Activated T-helper 2 cell treated with anti-CD3 and anti-CD28 coated beads, Interferon-gamma antibody, Interleukin-2, Interleukin-4, amounts not matched to agents 10 μg/mL and 5 μg/mL and 100 μg/mL, durations not matched to agents 14 hours and 24 hours and 36 hours (primary cell): ENCODE measurements at regions not wholly inside any gene's neighbourhood (a gene's known extent, or its start where the extent isn't known, plus 50 kb on each side); places are given as distances from the start of the nearest gene placed in this dataset.

Experiments used
- DNase-seq: peaks from one replicate; pipeline ENCODE4 v3.0.0; 2021; ENCODE audit warnings: low spot score
- H3K27ac Mint-ChIP-seq: one replicate; pipeline ENCODE4 v1.8.0; 2021; ENCODE audit warnings: mixed read lengths
- H3K27me3 Mint-ChIP-seq: one replicate; pipeline ENCODE4 v1.8.0; 2021; ENCODE audit warnings: low read depth, mixed read lengths
- H3K36me3 Mint-ChIP-seq: one replicate; pipeline ENCODE4 v1.8.0; 2021; ENCODE audit warnings: low read depth, mixed read lengths
- H3K4me1 Mint-ChIP-seq: one replicate; pipeline ENCODE4 v1.8.0; 2021; ENCODE audit warnings: low read depth, mixed read lengths
- H3K4me3 Mint-ChIP-seq: one replicate; pipeline ENCODE4 v1.8.0; 2021; ENCODE audit warnings: low read depth, mild to moderate bottlenecking, moderate library complexity, mixed read lengths
- H3K9me3 Mint-ChIP-seq: one replicate; pipeline ENCODE4 v1.8.0; 2021; ENCODE audit warnings: mixed read lengths
- intact Hi-C: fragments of 100-400 bp; cut with micrococcal nuclease; formaldehyde crosslinking; loops from one replicate; pipeline ENCODE4 v1.15.1; 2023

DNA sequence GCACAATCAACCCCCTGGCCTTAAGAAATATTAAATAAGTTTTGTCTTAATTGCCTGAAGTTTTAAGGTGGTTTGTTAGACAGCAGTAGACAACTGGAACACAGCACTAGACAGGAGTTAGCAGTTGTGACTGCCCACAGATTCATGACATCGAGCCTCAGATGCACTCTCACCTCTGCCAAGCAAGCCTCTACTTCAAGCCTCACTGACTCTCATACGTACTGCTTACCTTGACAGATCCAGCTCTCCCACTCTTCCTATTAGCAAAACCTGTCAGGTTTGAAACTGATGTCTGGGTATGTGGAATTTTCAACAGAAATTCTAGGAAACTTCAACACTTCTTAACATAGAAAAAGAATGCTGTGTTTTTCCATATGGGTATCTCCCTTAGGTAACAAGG is 382.9 kb upstream of the DPH6 start:
- intact Hi-C loops: no loop called here
- Mint-ChIP-seq H3K4me1 (no peaks in the 10 kb centered on the region), H3K9me3 (no peaks in the 10 kb centered on the region), H3K27ac (no peak overlapping the region), H3K27me3 (no peaks in the 10 kb centered on the region), H3K4me3 (no peak overlapping the region), H3K36me3 (no peaks in the 10 kb centered on the region)
- no peak for DNase-seq

DNA sequence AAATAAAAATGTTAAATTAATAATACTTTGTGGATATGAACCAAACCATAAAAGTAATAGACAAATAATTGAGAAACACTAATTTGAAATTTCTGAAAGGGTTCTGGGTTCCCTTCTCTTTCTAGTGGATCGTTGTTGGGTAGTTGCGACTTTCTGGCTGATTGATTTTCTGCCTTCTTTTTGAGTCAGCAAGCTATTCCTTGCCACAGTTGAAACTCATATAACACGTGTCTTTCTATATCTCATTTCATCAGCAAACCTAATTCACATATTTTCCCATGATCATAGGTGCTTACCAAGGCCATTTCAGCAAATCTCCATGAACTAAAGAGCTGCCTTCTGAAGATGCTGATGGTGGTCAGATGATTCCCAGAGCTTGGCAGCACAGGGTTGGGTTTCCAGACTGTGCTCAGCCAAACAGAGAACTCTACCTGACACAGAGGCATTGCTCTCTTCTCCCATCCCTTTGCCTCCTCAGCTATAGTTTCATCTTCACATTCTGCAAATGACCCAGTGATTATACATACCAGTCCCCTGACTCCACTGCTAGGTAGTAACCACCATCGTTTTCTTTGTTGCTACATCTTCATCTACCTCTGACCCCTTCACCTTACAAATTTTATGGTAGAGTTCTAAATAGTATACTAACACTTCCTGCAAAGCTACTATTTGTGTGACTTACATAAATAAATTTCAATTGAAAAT is 383.9 kb upstream of the DPH6 start:
- Mint-ChIP-seq H3K4me1 (no peaks in the 10 kb centered on the region), H3K27me3 (no peaks in the 10 kb centered on the region), H3K9me3 (no peaks in the 10 kb centered on the region), H3K4me3 (no peak overlapping the region), H3K27ac (no peak overlapping the region), H3K36me3 (no peaks in the 10 kb centered on the region)
- no peak for DNase-seq
- intact Hi-C loops: no loop called here

DNA sequence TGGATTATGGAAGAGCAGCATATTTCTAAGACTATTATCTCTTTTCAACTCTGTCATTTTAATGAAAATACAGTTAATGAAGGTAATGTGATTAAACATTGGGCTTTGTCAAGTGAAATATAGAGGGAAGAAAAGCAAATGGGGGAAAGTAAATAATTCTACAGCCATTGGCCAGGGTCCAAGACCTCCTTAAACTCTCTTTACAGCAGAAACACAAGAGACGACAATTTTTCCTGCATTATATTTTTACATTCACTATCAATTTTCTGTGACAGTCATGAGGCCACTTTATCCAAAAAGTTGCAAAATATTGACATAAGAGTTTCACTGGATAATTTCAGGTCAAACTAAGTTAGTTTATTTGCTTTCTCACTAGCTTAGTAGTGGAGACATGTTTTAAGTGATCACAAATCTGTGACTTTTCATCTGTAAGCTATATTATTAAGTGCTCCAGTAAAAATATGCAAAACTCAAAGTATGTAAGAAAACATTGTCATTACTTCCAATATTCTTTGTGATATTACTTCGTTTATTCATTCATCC is 385.9 kb upstream of the DPH6 start:
- Mint-ChIP-seq H3K4me1 (no peaks in the 10 kb centered on the region), H3K9me3 (no peaks in the 10 kb centered on the region), H3K27ac (no peak overlapping the region), H3K27me3 (no peaks in the 10 kb centered on the region), H3K36me3 (no peaks in the 10 kb centered on the region), H3K4me3 (no peak overlapping the region)
- intact Hi-C loops: no loop called here
- DNase-seq: no peak

DNA sequence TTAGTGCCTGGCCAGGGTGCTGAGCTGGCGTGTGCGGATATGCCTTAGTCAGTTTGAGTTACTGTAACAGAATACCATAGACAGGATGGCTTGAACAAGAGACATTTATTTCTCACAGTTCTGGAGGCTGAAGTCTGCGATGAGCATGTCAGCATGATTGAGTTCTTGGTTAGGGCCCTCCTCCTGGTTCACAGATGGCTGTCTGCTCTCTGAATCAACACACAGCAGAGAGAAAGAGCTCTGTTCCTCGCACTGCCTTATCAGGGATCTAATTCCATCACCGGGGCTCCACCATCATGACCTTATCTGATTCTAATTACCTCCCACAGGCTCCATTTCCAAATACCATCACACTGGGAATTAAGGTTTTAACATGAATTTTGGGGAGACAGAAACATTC is 386.6 kb upstream of the DPH6 start:
- intact Hi-C loops: no loop called here
- no peak overlapping the region for H3K27ac Mint-ChIP-seq
- no peak overlapping the region for H3K4me3 Mint-ChIP-seq
- H3K9me3 Mint-ChIP-seq: no peaks in the 10 kb centered on the region
- no peaks in the 10 kb centered on the region for H3K27me3 Mint-ChIP-seq
- no peaks in the 10 kb centered on the region for H3K4me1 Mint-ChIP-seq
- no peak for DNase-seq
- no peaks in the 10 kb centered on the region for H3K36me3 Mint-ChIP-seq

DNA sequence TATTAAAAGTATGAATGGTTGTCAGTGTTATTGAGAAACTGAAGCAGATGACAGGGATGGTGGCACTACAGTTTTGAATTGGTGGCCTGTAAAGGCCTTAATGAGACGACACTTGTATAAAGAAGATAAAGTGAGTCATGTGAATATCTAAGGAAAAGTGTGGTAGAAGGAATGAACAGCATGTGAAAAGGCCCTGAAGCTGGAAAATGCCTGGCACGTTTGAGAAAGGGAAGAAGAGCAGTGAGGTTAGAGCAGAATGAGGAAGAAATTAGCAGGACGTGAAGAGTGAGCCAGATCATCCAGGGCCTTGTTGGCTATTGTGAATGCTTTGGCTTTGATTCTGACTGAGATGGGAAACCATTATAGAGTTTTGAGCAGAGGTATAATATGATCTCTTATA is 387.6 kb upstream of the DPH6 start:
- no peaks in the 10 kb centered on the region for H3K27me3 Mint-ChIP-seq
- H3K36me3 Mint-ChIP-seq: no peaks in the 10 kb centered on the region
- no peak overlapping the region for H3K4me3 Mint-ChIP-seq
- intact Hi-C loops: no loop called here
- no peaks in the 10 kb centered on the region for H3K4me1 Mint-ChIP-seq
- DNase-seq: no peak
- H3K27ac Mint-ChIP-seq: no peak overlapping the region
- peaks cover 3% of the 10 kb centered on the region for H3K9me3 Mint-ChIP-seq

DNA sequence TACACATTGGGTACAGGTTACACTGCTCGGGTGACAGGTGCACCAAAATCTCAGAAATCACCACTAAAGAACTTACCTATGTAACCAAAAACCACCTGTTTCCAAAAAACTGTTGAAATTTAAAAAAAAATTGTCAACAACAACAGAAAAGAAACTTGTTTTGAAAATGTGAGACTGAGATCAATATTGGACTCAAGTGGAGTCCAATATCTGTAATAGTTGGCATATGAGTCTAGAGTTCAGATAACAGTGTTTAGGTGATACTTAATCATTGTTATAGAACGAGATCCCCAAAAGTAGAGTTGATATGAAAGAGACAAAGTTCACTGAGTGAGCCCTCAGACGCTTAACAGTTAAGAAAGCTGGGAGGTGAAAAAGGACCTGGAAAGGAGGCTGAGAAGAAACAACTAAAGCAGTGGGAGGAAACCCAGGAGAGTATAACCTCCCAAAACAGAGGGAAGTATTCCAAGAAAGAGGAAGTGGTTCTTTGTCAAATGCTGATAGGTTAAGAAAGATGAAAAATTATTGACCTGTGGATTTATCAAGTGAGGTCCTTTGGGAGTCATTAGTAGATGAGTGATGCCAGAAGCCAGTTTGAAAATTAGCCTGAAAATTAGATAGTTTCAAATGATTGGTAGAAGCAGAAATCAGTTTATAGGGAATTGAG is 388.6 kb upstream of the DPH6 start:
- no peak for DNase-seq
- intact Hi-C loops: no loop called here
- no peaks in the 10 kb centered on the region for H3K36me3 Mint-ChIP-seq
- no peaks in the 10 kb centered on the region for H3K4me1 Mint-ChIP-seq
- no peak overlapping the region for H3K4me3 Mint-ChIP-seq
- peaks cover 3% of the 10 kb centered on the region for H3K9me3 Mint-ChIP-seq
- H3K27me3 Mint-ChIP-seq: no peaks in the 10 kb centered on the region
- no peak overlapping the region for H3K27ac Mint-ChIP-seq

DNA sequence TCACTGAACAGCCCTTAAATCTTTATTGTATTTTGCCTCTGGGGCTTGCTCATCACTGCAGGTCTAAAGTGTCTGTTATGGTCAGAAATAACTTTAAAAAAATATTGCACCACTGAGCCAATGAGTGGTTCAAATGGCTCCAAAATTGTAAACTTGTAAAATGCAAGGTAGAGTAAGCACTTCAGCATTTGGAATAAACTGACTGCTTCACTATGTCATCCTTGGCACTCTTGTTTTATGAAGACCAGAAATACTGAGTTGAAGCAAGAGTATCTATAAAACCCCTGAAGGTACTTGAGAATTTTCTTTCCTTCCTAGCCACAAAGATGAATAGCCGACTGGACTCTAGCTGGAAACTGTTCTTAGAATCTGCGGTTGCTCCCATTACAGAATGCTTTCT is 390.3 kb upstream of the DPH6 start:
- H3K4me3 Mint-ChIP-seq: no peak overlapping the region
- intact Hi-C loops: no loop called here
- H3K9me3 Mint-ChIP-seq: peaks cover 3% of the 10 kb centered on the region
- H3K4me1 Mint-ChIP-seq: no peaks in the 10 kb centered on the region
- H3K36me3 Mint-ChIP-seq: no peaks in the 10 kb centered on the region
- no peak for DNase-seq
- no peak overlapping the region for H3K27ac Mint-ChIP-seq
- no peaks in the 10 kb centered on the region for H3K27me3 Mint-ChIP-seq

DNA sequence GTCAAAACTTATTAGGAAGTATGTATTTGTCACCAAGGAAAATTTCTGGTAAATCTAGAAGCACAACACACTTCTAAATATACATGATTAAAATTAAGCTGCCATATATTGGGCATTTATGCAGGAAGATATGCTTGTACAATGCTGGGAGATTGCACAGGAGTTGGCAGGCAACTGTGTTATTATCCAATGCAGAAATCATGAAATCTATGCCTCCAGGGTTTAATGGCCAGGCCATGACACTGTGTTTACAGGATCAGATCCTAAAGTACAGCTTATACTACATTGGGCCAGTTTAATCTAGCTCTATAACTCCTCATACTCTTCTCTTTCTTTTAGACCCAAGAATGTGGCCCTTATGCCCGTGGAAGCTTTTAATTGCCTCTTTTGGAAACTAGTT is 391.4 kb upstream of the DPH6 start:
- Mint-ChIP-seq H3K9me3 (peaks cover 3% of the 10 kb centered on the region), H3K4me1 (no peaks in the 10 kb centered on the region), H3K27ac (no peak overlapping the region), H3K36me3 (no peaks in the 10 kb centered on the region), H3K27me3 (no peaks in the 10 kb centered on the region), H3K4me3 (no peak overlapping the region)
- intact Hi-C loops: no loop called here
- no peak for DNase-seq

DNA sequence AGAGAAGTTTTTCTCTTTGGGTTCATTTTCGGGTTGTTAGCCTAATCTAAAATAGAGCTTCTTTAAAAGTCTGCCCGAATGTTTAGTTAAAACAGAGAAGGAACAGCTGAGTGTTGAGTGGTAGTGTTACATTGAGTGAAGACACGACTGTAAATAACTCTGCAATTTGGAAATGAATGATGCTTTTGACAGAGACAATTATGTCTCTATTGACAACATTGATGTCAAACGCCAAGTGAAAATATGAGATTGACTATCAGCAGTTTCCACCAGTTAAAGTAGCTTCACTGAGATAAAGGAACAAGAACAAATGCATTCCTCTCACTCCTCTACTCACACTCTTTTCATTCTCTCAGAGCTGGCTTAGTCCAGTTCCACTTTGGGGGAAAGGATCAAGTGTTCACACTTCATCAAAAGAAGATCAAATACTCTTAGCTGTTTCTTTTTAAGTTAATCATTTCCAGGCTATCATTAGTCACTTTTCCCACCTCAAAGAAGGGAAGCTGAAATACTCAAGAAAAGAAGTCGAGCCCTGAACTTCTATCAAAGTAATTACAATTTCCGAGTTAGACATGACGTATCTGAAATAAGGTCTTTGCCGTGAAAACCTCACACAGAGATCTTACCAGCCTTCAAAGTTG is 399.1 kb upstream of the DPH6 start:
- Mint-ChIP-seq H3K9me3 (peaks cover 11% of the 10 kb centered on the region), H3K27ac (no peak overlapping the region), H3K4me3 (no peak overlapping the region), H3K27me3 (no peaks in the 10 kb centered on the region), H3K36me3 (no peaks in the 10 kb centered on the region), H3K4me1 (no peaks in the 10 kb centered on the region)
- DNase-seq: no peak
- intact Hi-C loops: no loop called here

DNA sequence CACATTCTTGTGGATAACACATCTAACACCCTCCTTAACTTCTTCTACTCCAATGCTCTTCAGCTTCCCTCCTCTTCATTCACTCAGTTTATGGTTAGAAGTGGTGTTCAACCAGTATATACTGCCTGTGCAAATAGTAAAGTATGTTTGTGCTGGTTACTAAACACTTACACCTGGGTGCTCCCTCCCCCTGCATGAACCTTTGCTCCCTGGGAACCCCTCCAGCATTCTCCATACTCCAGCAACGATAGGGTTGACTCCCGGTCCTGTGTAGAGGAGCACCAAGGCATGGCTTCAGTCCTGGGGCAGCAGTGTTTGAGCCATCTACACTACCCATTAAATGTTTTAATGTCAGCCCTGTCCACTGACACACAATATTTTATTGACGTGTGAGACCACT is 407.5 kb upstream of the DPH6 start:
- no peaks in the 10 kb centered on the region for H3K9me3 Mint-ChIP-seq
- no peaks in the 10 kb centered on the region for H3K4me1 Mint-ChIP-seq
- no peaks in the 10 kb centered on the region for H3K36me3 Mint-ChIP-seq
- H3K27ac Mint-ChIP-seq: no peak overlapping the region
- no peaks in the 10 kb centered on the region for H3K27me3 Mint-ChIP-seq
- no peak overlapping the region for H3K4me3 Mint-ChIP-seq
- DNase-seq: no peak
- intact Hi-C loops: no loop called here

DNA sequence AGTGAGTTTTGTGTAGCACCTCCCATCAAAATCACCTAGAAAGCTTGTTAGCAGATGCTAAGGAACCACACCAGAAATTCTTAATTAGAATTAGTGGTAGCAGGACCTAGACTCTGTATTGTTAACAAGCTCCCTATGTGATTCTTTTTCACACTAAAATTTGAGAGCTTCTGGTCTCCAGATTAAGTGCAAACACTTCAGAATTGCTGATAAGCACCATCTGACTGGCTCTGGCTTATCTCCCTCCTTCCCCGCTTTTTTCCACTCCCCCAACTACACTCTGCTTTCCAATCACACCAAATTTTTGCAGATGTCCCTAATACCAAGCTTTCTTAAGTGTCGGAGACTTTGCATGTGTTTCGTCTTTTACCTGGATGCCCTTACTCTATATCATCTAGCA is 410.1 kb upstream of the DPH6 start:
- H3K27ac Mint-ChIP-seq: no peak overlapping the region
- H3K9me3 Mint-ChIP-seq: no peaks in the 10 kb centered on the region
- no peaks in the 10 kb centered on the region for H3K36me3 Mint-ChIP-seq
- no peaks in the 10 kb centered on the region for H3K27me3 Mint-ChIP-seq
- H3K4me1 Mint-ChIP-seq: no peaks in the 10 kb centered on the region
- intact Hi-C loops: no loop called here
- no peak for DNase-seq
- H3K4me3 Mint-ChIP-seq: no peak overlapping the region

DNA sequence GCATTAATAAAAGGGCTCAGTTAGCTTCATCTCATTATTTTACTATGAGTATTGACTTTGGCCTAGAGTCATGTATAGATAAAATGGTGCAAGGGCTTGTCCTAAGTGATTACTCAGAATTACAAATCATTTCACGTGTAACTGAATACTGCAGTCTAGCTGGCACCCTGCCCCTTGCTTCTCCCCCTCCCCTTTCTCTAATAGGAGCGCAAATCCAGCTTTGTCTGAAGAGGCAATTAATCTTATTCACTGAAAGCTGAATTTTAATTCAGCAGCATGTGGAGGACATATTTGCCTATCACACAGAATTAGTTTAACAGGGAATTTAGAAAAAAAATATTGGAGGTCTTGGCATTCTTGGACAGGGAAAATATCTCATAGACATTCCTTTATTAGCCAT is 412.1 kb upstream of the DPH6 start:
- intact Hi-C loops: no loop called here
- no peak overlapping the region for H3K27ac Mint-ChIP-seq
- H3K27me3 Mint-ChIP-seq: no peaks in the 10 kb centered on the region
- no peaks in the 10 kb centered on the region for H3K36me3 Mint-ChIP-seq
- no peak for DNase-seq
- peaks cover 3% of the 10 kb centered on the region for H3K9me3 Mint-ChIP-seq
- no peak overlapping the region for H3K4me3 Mint-ChIP-seq
- no peaks in the 10 kb centered on the region for H3K4me1 Mint-ChIP-seq

DNA sequence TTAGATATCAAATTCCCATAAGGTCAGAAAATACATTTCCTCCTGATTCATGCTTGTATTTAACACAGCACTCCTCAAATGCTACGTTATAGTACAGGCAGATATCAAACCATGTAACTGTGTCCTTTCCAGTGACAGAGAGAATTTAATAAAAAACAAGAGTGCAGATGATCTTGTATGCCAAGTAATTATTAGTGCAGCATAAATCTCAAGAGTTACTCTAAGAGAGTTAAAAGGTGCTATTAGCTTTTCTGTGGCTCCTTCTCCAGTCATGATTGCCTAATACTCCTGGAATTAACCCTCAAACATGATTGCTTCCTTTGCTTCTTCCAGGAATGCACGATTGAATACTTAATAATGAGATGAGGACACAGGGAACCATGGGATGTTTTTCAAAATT is 413.0 kb upstream of the DPH6 start:
- intact Hi-C loops: no loop called here

More for the DNA sequence above, 413.0 kb upstream of the DPH6 start:
- Mint-ChIP-seq H3K4me1 (no peaks in the 10 kb centered on the region), H3K4me3 (no peak overlapping the region), H3K27ac (no peak overlapping the region), H3K27me3 (no peaks in the 10 kb centered on the region), H3K36me3 (no peaks in the 10 kb centered on the region), H3K9me3 (peaks cover 3% of the 10 kb centered on the region)
- DNase-seq: no peak
